DMS53 treated with DMSO at 0.1 percent for 48 hours (cell line): ENCODE measurements at regions not wholly inside any gene's neighbourhood (a gene's known extent, or its start where the extent isn't known, plus 50 kb on each side); places are given as distances from the start of the nearest gene placed in this dataset.

Experiments used
- DNase-seq: peaks from one replicate; lab custom pipeline; 2025; ENCODE audit not compliant: unreplicated experiment; lab: John Stamatoyannopoulos, UW

GRCh38 chr9:73219985-73220626, 68.4 kb downstream of the ANXA1 start:
- DNase-seq = no peak

GRCh38 chr9:73223594-73223993, 71.9 kb downstream of the ANXA1 start:
- no peak for DNase-seq

- no peak for DNase-seq
These were observed 77.9 kb downstream of the ANXA1 start for GRCh38 chr9:73229543-73229942.

GRCh38 chr9:73230251-73230650, 78.6 kb downstream of the ANXA1 start:
- no peak for DNase-seq

GRCh38 chr9:73231203-73231602, 79.5 kb downstream of the ANXA1 start:
- no peak for DNase-seq

- DNase-seq = no peak
These were observed 81.8 kb downstream of the ANXA1 start for GRCh38 chr9:73233359-73234007.

GRCh38 chr9:73234008-73234360, 82.3 kb downstream of the ANXA1 start:
- DNase-seq = no peak

GRCh38 chr9:73237140-73237539, 85.5 kb downstream of the ANXA1 start:
- no peak for DNase-seq

- peak; percentile 40 for DNase-seq
These were observed 88.1 kb downstream of the ANXA1 start for GRCh38 chr9:73239570-73240265.

GRCh38 chr9:73243078-73243477, 91.4 kb downstream of the ANXA1 start:
- no peak for DNase-seq

GRCh38 chr9:73259086-73259696, 107.5 kb downstream of the ANXA1 start:
- no peak for DNase-seq

- no peak for DNase-seq
These were observed 108.8 kb downstream of the ANXA1 start for GRCh38 chr9:73260506-73260905.

- DNase-seq = no peak
These were observed 113.0 kb downstream of the ANXA1 start for GRCh38 chr9:73264631-73265030.

GRCh38 chr9:73265876-73266275, 114.2 kb downstream of the ANXA1 start:
- DNase-seq = no peak

- DNase-seq = peak; percentile 52
These were observed 117.9 kb downstream of the ANXA1 start for GRCh38 chr9:73269430-73270101.

- DNase-seq = peak; percentile 74
These were observed 119.5 kb downstream of the ANXA1 start for GRCh38 chr9:73270967-73271721.

GRCh38 chr9:73280113-73280512, 128.4 kb downstream of the ANXA1 start:
- no peak for DNase-seq

- no peak for DNase-seq
These were observed 132.7 kb downstream of the ANXA1 start for GRCh38 chr9:73284377-73284776.

- no peak for DNase-seq
These were observed 142.7 kb downstream of the ANXA1 start for GRCh38 chr9:73294336-73294735.

- no peak for DNase-seq
These were observed 174.3 kb downstream of the ANXA1 start for GRCh38 chr9:73325983-73326382.

- DNase-seq = no peak
These were observed 175.5 kb downstream of the ANXA1 start for GRCh38 chr9:73327149-73327548.
